Keratinocyte (primary cell): ENCODE measurements at regions not wholly inside any gene's neighbourhood (a gene's known extent, or its start where the extent isn't known, plus 50 kb on each side); places are given as distances from the start of the nearest gene placed in this dataset.

Experiments
- EZH2 ChIP-seq: IDR thresholded peaks from one replicate; pipeline ENCODE4 v1.6.1; 2012; ENCODE audit warnings: inconsistent platforms, mild to moderate bottlenecking, low read length, moderate library complexity
- TF ChIP-seq, protein P1 (sequence below), 3 experiments: IDR thresholded peaks in 1 of 3; conservative IDR thresholded peaks in 1 of 3; optimal IDR thresholded peaks in 1 of 3; 2 replicates in 2 of 3; 3 replicates in 1 of 3; pipeline versions ENCODE3 to v1.5.1; 2011; ENCODE audit warnings: low read length in 3 of 3, mild to moderate bottlenecking in 3 of 3, moderate library complexity in 2 of 3, control low read depth in 1 of 3, inconsistent platforms in 1 of 3; ENCODE audit not compliant: insufficient read depth in 2 of 3; ENCODE audit errors: extremely low read depth in 1 of 3

DNA sequence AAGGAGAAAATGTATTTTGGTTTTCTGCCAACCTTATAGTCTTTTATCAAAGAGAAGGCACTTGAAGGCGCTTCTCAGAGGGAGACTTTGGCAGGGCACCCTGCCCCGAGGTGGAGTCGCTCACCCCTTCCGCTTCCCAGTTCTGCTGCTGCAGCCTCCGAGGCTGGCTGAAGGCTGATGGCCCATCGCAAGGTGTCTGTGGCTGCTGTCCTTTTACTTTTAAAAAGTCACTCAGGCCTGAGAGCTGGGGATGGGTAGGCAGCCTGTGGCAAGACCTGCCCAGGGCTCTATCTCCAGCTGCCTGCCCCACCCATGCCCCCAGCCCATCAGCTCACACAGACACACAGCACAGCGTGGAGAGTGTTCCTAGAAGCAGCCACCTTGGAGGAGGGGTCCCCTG lies 206.6 kb upstream of the CST7 start:
- TF ChIP-seq, protein P1, sequence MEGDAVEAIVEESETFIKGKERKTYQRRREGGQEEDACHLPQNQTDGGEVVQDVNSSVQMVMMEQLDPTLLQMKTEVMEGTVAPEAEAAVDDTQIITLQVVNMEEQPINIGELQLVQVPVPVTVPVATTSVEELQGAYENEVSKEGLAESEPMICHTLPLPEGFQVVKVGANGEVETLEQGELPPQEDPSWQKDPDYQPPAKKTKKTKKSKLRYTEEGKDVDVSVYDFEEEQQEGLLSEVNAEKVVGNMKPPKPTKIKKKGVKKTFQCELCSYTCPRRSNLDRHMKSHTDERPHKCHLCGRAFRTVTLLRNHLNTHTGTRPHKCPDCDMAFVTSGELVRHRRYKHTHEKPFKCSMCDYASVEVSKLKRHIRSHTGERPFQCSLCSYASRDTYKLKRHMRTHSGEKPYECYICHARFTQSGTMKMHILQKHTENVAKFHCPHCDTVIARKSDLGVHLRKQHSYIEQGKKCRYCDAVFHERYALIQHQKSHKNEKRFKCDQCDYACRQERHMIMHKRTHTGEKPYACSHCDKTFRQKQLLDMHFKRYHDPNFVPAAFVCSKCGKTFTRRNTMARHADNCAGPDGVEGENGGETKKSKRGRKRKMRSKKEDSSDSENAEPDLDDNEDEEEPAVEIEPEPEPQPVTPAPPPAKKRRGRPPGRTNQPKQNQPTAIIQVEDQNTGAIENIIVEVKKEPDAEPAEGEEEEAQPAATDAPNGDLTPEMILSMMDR (optimal IDR thresholded peaks at IDR 0.05 in 1 of 3, IDR thresholded peaks at IDR 0.05 in 1 of 3, conservative IDR thresholded peaks at IDR 0.05 in 1 of 3; ENCODE audit: extremely low read depth in 1 of 3, insufficient read depth in 2 of 3, low read length in 3 of 3): no peak
- no peak for TF ChIP-seq EZH2
